Epithelial cell of proximal tubule (primary cell): ENCODE measurements at regions not wholly inside any gene's neighbourhood (a gene's known extent, or its start where the extent isn't known, plus 50 kb on each side); places are given as distances from the start of the nearest gene placed in this dataset.

Source experiments
- DNase-seq: peaks from one replicate; pipeline ENCODE4 v3.0.0-alpha.2; 2011; ENCODE audit warnings: low read depth
- H3K4me3 ChIP-seq: 2 replicates; pipeline ENCODE4 v1.5.1; 2011; ENCODE audit warnings: low read depth, mild to moderate bottlenecking, low read length
- CTCF ChIP-seq: conservative IDR thresholded peaks from 2 replicates; pipeline ENCODE4 v1.5.1; 2012; ENCODE audit warnings: low read depth, mild to moderate bottlenecking, low read length

GRCh38 chr2:133968446-133968845 lies 285.4 kb upstream of the MGAT5 start:
- TF ChIP-seq CTCF: no peak
- H3K4me3 ChIP-seq: no peak overlapping the region
- DNase-seq: no peak

- TF ChIP-seq CTCF: no peak
- DNase-seq: no peak
- no peak overlapping the region for H3K4me3 ChIP-seq
Measured at GRCh38 chr2:133970641-133971040, 283.2 kb upstream of the MGAT5 start.

- H3K4me3 ChIP-seq: no peak overlapping the region
- no peak for TF ChIP-seq CTCF
- DNase-seq: no peak
Measured at GRCh38 chr2:133972297-133972696, 281.6 kb upstream of the MGAT5 start.

GRCh38 chr2:133972786-133973185 lies 281.1 kb upstream of the MGAT5 start:
- no peak for TF ChIP-seq CTCF
- no peak for DNase-seq
- no peak overlapping the region for H3K4me3 ChIP-seq

GRCh38 chr2:133974353-133974752 lies 279.5 kb upstream of the MGAT5 start:
- DNase-seq: no peak
- no peak for TF ChIP-seq CTCF

GRCh38 chr2:133975135-133975534 lies 278.7 kb upstream of the MGAT5 start:
- H3K4me3 ChIP-seq: no peak overlapping the region
- DNase-seq: no peak
- TF ChIP-seq CTCF: no peak

More at GRCh38 chr2:133974353-133974752, 279.5 kb upstream of the MGAT5 start:
- H3K4me3 ChIP-seq: no peak overlapping the region

- DNase-seq: no peak
- H3K4me3 ChIP-seq: no peak overlapping the region
- TF ChIP-seq CTCF: no peak
Measured at GRCh38 chr2:133975676-133976428, 278.0 kb upstream of the MGAT5 start.
